Lower leg skin (tissue), 3 donors: ENCODE measurements at regions not wholly inside any gene's neighbourhood (a gene's known extent, or its start where the extent isn't known, plus 50 kb on each side); places are given as distances from the start of the nearest gene placed in this dataset.

Experiments
- CTCF ChIP-seq, 3 donors: fragments of 450-650 bp; IDR thresholded peaks; one replicate each; pipeline ENCODE4 v1.5.1; 2016; ENCODE audit warnings: antibody characterized with exemption in 3 of 3, mild to moderate bottlenecking in 3 of 3, moderate library complexity in 2 of 3
- POLR2A ChIP-seq, 2 donors: fragments of 450-650 bp; IDR thresholded peaks; one replicate each; pipeline ENCODE4 v1.6.1; 2016 to 2017; ENCODE audit warnings: antibody characterized with exemption in 2 of 2, mild to moderate bottlenecking in 1 of 2, moderate library complexity in 1 of 2

- TF ChIP-seq CTCF (IDR thresholded peaks at IDR 0.05) (no peak), POLR2A (IDR thresholded peaks at IDR 0.05) (no peak)
Measured at GRCh38 chr13:77448689-77449088, 86.8 kb upstream of the SCEL start.
